Hematopoietic multipotent progenitor cell treated with erythropoietin and hydrocortisone succinate and interleukin-3 and kit ligand, for 8 days (in vitro differentiated cells): ENCODE measurements at regions not wholly inside any gene's neighbourhood (a gene's known extent, or its start where the extent isn't known, plus 50 kb on each side); places are given as distances from the start of the nearest gene placed in this dataset.

ENCODE experiments used
- DNase-seq: peaks from one replicate; pipeline ENCODE4 v3.0.0-alpha.2; 2015

- DNase-seq = no peak
Observed at GRCh38 chr13:111456452-111457230, 136.2 kb downstream of the TEX29 start.

- no peak for DNase-seq
Observed at GRCh38 chr13:111458001-111458531, 137.6 kb downstream of the TEX29 start.

DNA sequence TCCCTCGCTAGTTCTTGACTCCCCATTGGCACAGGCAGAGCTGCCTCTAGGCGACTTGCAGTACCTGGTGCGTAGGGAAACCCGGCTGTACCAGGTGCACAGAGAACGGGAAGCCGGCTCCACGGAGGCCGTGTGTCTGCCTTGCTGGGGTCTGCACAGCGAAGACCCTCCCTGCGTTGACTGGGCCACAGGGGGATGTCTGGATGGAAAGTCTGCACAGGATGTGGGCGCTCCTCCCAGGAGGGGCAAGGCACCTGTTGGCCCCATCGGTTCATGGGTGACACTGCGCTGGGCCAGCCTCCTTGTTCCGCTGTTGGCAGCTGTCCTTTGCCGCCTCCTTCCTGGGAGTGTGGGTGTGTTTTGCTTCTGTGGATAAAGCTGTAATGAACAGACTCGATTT lies 138.3 kb downstream of the TEX29 start:
- no peak for DNase-seq

- DNase-seq = no peak
Observed at GRCh38 chr13:111459803-111460547, 139.5 kb downstream of the TEX29 start.

- DNase-seq = peak; percentile 3
Observed at GRCh38 chr13:111460548-111461444, 140.4 kb downstream of the TEX29 start.

GRCh38 chr13:111461445-111462149 lies 141.2 kb downstream of the TEX29 start:
- no peak for DNase-seq

DNA sequence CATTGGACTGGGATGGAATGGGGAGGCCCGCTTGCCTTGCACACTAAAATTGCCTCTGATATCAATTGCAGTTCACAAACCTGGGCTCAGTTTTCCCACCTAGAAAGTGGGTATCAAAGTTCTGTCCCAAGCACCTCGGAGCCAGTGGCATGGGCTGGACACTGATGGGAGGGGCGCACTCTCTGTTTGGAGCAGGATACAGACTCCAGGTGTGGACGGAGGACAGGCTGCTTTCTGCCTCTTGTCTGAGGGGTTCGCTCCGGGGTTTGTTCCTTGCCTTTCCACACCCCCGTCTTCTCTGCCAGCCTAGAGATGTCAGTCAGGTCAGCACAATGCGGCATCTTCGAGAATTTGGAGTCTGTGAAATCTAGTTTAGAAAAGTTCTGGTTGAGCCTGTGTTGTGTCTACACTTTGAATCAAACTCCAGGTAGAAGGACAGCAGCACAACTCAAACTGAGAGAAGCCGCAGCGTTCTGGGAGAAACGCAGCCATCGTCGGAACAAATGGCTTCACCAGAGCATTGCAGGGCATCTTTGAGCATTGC lies 141.9 kb downstream of the TEX29 start:
- no peak for DNase-seq

- DNase-seq = no peak
Observed at GRCh38 chr13:111462944-111463343, 142.5 kb downstream of the TEX29 start.

GRCh38 chr13:111467111-111467890 lies 146.9 kb downstream of the TEX29 start:
- no peak for DNase-seq

DNA sequence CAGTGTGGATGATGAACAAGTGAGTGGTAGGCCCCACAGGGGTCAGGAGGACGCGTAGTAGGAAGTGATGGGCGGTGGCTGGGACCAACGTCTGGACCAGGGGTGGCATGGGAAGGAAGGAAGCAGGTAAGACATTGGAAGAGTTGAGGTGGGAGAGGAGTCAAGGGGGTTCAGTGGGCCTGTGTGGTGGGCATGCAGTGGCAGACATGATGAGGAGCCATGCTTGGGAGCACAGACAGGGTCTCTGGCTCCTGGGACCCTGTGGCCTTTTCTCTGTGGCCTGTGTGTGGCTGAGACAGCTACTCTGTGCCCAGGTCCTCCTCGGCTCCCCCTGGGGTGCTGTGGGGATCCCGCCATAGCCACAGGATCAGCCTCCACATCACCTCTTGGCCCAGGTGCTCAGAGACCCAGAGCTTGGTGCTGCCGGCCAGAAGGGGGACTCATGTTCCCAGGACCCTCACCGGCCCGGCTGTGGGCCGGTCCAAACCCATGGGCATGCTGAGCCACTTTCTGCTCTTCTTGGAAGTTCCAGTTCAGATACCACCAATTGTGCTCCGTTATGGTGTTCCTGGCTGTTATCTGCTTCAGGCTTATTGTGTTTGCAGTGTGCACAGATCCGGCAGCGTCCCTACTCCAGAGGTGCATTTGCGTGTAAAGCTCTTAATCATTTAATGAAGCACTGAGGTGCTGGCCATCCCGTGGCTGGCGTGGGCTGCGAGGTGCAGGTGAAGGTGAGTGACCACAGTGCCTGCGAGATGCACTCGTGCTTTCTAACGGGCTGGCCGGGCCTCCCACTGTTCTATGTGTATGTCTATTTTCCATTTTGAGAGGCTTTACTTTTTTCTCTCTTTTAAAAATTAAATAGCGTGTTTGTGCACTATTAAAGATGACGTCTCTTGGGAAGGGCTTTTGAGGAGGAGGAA lies 147.9 kb downstream of the TEX29 start:
- no peak for DNase-seq

GRCh38 chr13:111469450-111469849 lies 149.0 kb downstream of the TEX29 start:
- no peak for DNase-seq

GRCh38 chr13:111469916-111470506 lies 149.6 kb downstream of the TEX29 start:
- DNase-seq = no peak

DNA sequence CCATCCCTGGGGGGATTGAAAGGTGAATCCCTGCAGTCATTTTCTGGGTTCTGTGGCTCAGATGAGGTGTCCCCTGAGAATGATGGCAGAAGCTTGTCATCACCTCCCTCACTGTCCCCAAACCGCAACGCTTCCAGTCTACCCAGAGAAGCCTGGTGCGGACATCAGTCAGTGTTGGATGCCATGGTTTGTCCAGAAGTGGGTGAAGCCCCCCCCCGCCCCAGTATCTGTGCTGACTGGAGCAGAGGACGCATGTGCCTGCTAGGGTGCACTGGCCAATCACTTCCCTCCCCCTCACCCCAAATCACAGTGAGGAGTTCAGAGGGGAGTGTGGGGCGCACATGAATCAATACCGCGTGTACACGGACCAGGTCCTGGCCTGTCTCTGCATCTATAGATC lies 150.5 kb downstream of the TEX29 start:
- DNase-seq = no peak

DNA sequence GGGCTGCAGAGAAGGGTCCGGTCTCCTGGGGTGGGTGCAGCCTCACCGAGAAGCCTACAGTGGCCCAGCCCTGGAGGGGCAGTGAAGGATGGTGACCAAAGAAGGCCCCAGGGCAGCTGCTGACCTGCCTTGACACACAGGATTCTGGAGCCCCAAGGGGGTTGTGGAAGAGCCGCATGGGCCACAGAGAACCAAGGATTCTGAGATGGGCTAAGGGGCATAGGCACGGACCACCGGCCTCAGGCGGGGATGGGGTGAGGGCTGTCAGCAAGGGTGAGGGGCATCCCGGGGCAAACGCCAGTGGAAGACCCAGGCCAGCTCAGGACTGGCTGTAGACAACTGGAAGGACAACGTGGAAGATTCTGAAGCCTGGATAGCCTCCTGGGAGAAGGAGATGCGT lies 151.6 kb downstream of the TEX29 start:
- DNase-seq = no peak

DNA sequence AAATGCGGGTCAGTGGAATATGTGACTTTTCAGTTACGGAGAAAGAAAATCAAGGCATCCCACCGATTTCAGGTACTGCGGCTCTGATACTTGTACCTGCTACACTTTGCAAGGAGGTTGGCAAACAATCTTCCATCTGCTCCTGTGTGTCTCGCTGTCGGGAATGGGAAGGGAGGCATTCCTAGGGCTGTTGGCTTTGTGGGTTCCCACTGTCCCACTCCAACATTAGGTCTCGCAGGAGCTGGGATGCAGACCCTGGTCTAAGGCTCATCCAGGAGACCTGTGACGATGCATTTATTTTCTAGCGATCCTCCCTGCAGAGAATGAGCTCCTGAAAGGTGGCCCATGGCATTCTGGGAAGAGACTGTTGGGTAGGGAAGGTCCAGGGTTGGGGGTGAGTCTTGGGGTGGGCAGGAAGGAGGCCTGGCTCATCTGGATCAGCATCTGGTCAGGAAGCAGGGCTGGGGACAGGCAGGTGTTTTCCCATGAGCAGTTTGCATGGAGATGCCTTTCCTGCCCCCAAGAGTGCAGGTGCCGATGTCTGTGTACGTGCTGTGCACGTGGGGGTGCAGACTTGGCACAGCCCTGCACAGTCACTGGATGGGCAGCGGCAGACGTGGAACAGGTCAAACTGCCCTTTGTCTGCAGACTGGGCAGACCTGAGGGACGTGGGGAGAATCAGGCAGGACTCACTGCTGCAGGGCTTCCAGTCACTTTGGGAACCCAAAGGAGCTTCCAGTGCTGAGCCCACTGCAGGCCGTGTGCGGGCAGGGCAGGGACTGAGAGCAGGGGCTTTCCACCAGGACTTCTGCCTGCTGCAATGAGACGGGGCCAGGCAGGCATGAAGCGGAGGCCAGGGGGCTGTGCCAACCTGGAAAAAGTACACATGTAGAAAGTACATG lies 152.4 kb downstream of the TEX29 start:
- no peak for DNase-seq

DNA sequence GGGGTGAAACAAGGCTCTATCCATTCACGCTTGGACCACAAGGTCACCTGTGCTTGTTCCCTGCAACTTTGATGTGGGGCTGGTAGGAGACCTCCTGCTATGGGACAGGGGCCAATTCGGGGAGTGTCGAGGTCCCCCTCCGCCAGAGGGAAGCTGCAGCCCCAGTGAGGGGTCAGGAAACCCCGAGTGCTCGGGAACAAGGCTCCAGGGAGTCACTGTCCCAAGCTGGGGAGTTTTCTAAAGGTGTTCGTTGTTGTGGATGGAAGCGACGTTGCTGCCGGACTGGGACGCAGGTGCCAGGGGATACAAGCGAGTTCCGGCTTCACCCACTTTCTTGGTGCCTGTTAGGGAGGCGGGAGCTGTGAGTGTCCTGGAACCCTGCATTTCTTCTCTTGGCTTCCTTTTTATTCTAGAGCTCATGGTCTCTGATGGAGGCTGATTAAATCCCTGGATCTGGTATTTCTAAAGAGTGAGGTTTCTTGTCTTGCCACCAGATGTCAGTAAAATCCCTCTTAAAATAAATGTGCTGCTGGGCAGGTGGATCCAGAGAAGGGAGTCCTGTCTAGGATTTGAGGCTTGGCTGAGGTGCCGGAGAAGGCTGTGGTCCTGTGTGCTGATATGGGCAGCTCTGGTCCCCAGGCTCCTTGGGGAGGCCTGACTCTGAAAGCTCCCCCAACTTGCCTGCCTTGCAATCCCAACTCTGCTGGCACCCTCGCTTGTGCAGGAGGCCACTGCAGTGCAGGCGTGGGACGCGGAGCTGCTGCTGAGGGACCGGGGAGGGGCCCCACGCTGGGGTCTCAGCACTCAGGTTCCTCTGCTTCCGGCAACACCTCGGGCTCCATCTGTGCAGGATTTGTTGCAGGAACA lies 153.9 kb downstream of the TEX29 start:
- DNase-seq = peak; percentile 43

DNA sequence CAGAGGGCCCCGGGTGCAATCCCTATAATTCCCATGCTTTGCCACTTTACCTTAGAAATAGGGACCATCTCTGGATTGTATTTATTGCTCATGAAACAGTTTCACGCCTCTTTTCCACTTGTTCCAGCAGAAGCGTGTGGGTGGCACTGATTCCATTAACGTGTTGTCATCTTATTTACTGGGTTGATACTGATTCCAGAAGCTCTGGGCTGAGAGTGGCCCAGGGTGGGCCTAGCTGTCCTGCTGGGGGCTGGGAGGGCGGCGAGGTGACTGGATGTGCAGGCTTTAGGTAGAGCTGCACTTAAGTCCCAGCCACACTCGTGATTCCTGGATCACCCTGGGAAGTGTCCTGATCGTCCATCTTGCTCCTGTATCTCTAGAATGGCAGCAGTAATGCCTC lies 155.0 kb downstream of the TEX29 start:
- no peak for DNase-seq

- no peak for DNase-seq
Observed at GRCh38 chr13:111476197-111476596, 155.8 kb downstream of the TEX29 start.
